GM12865 (cell line): ENCODE measurements at regions not wholly inside any gene's neighbourhood (a gene's known extent, or its start where the extent isn't known, plus 50 kb on each side); places are given as distances from the start of the nearest gene placed in this dataset.

ENCODE experiments used
- DNase-seq: peaks from one replicate; pipeline ENCODE4 v3.0.0; 2010; ENCODE audit warnings: low read depth
- H3K4me3 ChIP-seq: 2 replicates; pipeline ENCODE4 v1.5.1; 2011; ENCODE audit warnings: mild to moderate bottlenecking, low read depth, low read length, control low read depth
- CTCF ChIP-seq: IDR thresholded peaks from 2 replicates; pipeline ENCODE4 v1.5.1; 2011; ENCODE audit warnings: low read length, control low read depth, low read depth, inconsistent platforms; ENCODE audit not compliant: insufficient read depth; ENCODE audit errors: missing control alignments

GRCh38 chr9:4927701-4928100 is 57.4 kb upstream of the JAK2 start:
- no peak for DNase-seq

GRCh38 chr9:4929917-4930316 is 55.2 kb upstream of the JAK2 start:
- no peak for DNase-seq
- no peak overlapping the region for H3K4me3 ChIP-seq
- no peak for TF ChIP-seq CTCF

More at GRCh38 chr9:4927701-4928100, 57.4 kb upstream of the JAK2 start:
- no peak for TF ChIP-seq CTCF
- H3K4me3 ChIP-seq, result no peak overlapping the region

GRCh38 chr9:4932681-4933080 is 52.4 kb upstream of the JAK2 start:
- DNase-seq, result no peak
- H3K4me3 ChIP-seq, result no peak overlapping the region
- no peak for TF ChIP-seq CTCF

- no peak overlapping the region for H3K4me3 ChIP-seq
- no peak for TF ChIP-seq CTCF
- DNase-seq, result no peak
Observed at GRCh38 chr9:4933177-4933576, 51.9 kb upstream of the JAK2 start.

- TF ChIP-seq CTCF, result no peak
- no peak for DNase-seq
- H3K4me3 ChIP-seq, result no peak overlapping the region
Observed at GRCh38 chr9:4933861-4934260, 51.2 kb upstream of the JAK2 start.

- no peak overlapping the region for H3K4me3 ChIP-seq
- no peak for TF ChIP-seq CTCF
- no peak for DNase-seq
Observed at GRCh38 chr9:4935001-4935672, 49.9 kb upstream of the JAK2 start.
